MV-4-11 (cell line): ENCODE measurements at regions not wholly inside any gene's neighbourhood (a gene's known extent, or its start where the extent isn't known, plus 50 kb on each side); places are given as distances from the start of the nearest gene placed in this dataset.

Experiments used
- DNase-seq: peaks from one replicate; lab custom pipeline; 2025; lab: John Stamatoyannopoulos, UW

DNA sequence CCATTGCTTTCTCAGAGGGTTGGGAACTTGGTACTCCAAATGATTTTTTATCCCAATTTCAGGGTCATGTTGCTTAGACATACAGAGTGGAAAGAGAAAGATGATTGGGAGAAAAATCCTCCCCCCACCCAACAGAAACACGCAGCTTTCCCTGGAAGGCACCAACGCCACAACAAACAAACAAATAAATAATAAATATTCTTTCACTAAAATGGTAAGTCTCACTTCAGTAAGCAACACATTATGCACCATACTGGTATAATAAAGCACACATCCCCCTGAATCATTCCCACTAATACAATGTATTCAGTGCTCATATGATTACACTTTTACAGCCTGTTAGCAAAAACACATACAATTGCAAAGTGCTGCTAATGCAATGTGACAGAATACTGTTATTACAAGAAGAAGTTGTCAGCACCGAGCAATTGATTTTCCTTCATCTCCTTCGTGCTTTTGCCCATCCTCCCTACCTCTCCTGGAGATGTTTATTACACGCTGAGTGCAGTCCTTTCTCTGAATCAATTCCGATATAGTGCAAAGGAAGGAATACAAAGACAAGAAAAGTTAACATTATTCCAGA lies 359.9 kb downstream of the TXNL1 start:
- no peak for DNase-seq

GRCh38 chr18:56276466-56276865 lies 361.9 kb downstream of the TXNL1 start:
- DNase-seq = peak; percentile 60

DNA sequence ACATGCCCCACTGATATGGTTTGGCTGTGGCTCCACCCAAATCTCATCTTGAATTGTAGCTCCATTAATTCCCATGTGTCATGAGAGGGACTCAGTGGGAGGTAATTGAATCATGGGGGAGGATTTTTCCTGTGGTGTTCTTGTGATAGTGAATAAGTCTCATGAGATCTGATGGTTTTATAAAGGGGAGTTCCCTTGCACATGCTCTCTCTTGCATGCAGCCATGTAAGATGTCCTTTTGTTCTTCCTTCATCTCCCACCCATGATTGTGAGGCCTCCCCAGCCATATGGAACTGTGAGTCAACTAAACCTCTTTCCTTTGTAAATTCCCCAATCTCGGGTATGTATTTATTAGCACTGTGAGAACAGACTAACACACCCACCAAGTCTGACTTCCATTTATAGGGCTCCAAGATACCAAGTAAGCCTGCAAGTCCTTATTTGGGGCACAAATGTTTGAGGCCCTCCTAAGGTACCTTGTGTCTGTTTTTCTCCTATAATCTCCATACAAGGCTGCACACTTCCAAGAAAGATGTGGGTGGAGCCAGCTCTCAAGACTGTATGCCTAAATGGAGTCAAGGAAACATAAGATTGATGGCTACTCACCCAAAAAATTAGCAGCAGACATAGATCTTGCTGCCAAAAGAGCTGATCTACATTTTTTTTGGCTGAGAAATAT lies 364.7 kb downstream of the TXNL1 start:
- DNase-seq = no peak

GRCh38 chr18:56270671-56271250 lies 367.6 kb downstream of the TXNL1 start:
- no peak for DNase-seq

GRCh38 chr18:56269958-56270357 lies 368.4 kb downstream of the TXNL1 start:
- DNase-seq = no peak

- no peak for DNase-seq
These were observed 369.4 kb downstream of the TXNL1 start for GRCh38 chr18:56268952-56269351.

- DNase-seq = no peak
These were observed 371.1 kb downstream of the TXNL1 start for GRCh38 chr18:56267334-56267733.

DNA sequence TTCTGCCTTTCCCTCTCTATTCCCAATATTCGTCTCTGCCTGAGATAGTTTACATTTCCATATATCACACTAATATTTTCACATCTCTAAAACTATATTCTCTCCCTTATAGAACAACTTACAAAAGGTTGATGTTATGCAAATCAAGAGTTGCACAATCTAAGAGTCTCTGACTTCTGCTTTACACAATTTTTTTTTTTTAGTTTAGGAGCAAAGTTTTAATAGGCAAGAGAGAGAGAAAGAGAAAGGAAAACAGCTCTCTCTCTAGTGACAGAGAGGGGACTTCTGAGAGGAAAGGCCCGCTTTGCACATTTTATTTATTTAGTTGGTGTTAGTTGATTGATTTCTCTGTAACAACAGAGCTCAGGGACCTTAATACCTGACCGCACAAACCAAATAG lies 380.2 kb downstream of the TXNL1 start:
- DNase-seq = peak; percentile 79

DNA sequence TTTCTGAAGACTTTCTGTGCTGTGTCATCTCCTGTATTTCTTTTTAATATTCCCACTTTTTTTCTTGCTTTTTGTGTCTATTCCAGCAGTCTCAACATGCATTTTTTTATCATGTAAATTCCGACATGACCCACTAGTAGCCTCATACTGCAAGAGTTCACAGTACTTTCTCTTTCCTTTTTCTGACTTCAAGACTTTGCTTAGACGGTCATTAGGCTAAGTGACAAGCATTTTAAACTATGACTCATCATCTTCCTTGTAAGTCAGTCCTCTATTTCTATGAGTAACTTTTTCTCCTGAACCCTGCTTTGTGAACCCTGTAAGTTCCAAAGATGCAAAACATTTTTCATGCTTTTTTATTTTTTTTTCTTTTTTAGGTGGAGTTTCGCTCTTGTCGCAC lies 381.2 kb downstream of the TXNL1 start:
- peak; percentile 89 for DNase-seq

- no peak for DNase-seq
These were observed 381.7 kb downstream of the TXNL1 start for GRCh38 chr18:56256659-56257058.

DNA sequence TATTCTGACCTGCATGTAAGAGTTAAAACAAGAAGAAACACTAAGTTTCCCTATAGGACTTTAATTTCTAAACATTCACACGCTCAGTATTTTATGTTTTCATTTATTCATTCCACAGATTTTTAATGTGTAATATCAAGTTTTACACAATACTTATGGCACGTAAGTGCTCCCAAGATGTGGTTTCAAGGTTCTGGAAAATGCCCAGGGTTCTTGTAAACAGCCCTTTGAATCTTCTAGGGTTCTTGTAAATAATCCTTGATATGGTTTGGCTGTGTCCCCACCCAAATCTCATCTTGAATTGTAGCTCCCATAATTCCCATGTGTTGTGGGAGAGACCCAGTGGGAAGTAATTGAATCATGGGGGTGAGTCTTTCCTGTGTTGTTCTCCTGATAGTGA lies 383.0 kb downstream of the TXNL1 start:
- no peak for DNase-seq

DNA sequence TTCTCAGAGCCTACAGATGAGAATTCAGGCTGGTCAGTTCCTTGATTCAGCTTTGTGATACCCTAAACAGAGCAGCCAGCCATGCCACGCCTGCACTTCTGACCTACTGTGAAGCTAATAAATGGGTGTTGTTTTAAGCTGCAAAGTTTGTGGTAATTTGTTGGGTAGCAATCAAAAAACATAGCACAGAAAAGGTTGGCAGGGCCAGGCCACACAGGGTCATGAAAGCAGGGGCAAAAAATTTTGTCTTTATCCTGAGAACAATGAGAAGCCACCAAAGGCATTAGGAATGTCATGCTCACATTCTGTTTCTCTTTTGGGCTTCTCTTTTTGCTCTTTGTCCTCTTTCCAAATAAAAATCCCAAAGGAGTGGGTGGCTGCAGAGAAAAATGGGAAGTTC lies 385.9 kb downstream of the TXNL1 start:
- DNase-seq = no peak

DNA sequence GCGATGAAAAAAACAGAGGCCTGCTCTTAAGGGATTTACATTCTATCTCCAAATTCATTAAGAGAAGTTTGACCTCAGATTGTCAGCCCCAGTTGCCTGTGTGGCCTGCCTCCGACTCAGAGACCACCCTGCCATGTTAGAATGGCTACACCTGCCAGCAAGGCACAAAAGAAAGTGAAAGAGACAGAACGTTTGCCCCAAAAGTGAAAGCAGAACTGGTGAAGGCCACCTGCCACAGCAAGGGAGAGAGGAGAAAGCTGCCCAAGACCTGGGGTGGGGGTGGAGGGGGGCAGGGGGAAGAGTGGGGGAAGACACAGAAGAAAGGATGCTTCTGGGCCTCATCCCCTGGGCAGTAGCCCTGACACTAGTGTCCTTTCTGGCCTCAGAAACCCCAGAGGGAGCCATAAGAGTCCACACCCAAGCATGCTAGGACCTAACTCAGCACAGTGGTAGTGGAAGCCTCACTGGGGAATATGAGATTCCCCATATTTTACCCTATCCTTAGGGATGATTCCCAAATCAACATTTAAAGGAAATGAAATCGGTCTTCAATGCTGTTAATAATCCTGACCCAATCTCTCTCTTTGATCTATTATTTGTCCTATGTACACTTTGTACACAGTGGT lies 389.7 kb downstream of the TXNL1 start:
- DNase-seq = no peak

- DNase-seq = no peak
These were observed 391.5 kb downstream of the TXNL1 start for GRCh38 chr18:56246916-56247315.

GRCh38 chr18:56245866-56246580 lies 392.4 kb downstream of the TXNL1 start:
- DNase-seq = no peak

GRCh38 chr18:56240405-56240804 lies 398.0 kb downstream of the TXNL1 start:
- no peak for DNase-seq

GRCh38 chr18:56238576-56238975 lies 399.8 kb downstream of the TXNL1 start:
- peak; percentile 82 for DNase-seq

DNA sequence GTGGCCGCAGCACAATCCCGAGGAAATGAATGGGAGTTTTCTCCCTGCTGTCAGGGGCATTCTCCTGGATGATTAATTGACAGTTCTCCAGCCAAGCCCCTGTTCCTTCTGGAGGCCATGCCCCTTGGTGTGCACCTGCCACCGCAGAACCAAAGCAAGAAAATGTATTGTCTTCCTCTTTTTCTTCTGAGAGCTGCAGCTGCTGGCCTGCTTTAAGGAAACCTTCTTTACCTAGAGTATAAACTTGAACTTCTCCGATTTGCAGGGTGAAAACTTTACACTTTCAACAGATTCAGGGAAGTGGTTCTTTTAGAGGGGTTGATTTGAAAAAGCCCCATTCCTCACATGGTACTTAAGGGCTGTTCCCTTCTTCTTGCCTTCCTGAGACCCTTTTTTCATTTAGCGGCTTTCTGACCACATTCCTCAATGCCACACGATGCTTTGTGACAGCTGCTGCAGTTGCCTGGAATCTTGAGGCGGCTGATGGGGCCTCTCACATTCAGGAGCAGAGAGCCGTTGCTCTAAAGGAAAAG lies 402.8 kb downstream of the TXNL1 start:
- peak; percentile 85 for DNase-seq

DNA sequence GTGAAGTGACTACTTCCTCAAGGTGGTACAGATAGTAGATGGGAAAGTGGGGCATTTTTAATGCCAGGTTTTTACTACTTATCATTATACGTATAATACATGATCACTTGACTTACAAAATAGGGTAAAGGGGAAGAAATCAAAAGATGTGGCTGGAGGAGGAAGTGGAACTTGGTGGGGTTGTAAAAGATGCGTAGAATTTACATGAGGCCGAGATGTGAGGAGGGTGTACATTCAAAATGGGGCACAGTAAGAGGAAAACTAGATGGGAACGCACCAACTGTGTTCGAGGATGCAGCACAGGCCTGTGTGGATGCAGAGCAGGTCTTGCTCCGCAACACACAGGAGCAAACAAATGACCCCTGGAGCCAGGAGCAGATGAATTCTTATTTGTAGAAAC lies 403.3 kb downstream of the TXNL1 start:
- DNase-seq = peak; percentile 68

DNA sequence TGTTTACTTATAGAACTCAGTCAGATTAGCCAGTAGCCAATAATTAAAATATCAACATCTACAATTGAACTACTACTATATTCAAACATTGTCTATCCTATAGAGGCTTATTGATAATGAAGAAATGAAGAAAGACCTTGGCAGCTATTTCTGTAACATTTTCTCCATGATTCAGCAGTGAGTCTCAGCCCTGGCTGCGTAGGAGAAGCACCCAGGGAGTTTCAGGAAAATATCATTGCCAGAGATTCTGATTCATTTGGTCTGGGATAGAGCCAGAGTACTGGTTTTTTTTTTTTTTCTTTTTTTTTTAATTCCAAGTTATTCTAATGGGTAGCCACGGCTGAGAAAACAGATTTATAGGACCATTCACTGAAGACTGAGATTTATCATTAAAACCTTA lies 404.8 kb downstream of the TXNL1 start:
- no peak for DNase-seq

GRCh38 chr18:56226025-56226424 lies 412.4 kb downstream of the TXNL1 start:
- DNase-seq = no peak
